DMS53 treated with DMSO at 0.1 percent for 48 hours (cell line): ENCODE measurements at regions not wholly inside any gene's neighbourhood (a gene's known extent, or its start where the extent isn't known, plus 50 kb on each side); places are given as distances from the start of the nearest gene placed in this dataset.
"Not testable (repeated sequence)": the region's sequence is repeated elsewhere in the genome, so short reads cannot be mapped to it uniquely, and the experiment has no call there.

Experiments
- DNase-seq: peaks from one replicate; lab custom pipeline; 2025; ENCODE audit not compliant: unreplicated experiment; lab: John Stamatoyannopoulos, UW

DNA sequence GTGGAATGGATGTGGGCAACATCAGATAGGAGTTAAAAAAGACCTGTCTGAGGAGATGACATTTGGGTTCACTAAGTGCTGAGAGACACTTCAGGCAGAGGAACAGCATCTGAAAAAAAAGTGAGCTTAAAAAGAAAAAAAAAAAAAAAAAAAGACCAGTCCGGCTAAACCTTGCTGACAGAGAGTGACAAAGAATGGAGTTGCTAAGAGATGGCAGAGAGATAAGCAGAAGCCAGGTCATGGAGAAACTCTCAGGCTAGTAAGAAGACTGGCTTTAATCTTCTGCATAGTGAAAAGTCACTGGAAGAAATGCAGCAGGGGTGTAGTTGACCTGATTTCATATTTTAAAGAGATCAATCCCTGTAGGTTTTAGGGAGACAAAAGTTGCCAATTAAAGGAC lies 711.1 kb upstream of the SEMA3D start:
- no peak for DNase-seq

DNA sequence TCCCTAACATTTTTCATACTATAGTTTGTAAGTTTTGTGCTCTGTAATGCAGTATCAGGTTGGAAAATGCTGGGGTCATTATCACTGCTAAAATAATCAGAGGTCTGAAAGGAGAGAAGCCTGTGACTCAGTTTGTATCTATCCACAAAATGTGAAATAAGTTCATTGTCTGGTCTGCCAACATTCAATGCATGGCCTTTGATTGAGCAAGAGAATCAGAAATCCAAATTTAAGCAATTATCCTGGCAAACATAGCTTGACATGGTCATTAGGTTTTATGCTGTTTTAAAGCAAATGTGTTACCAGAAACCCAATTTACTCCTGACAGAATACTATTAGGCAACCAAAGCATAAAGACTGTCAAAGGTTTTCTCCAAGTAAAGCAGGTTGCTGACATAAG lies 709.7 kb upstream of the SEMA3D start:
- no peak for DNase-seq

DNA sequence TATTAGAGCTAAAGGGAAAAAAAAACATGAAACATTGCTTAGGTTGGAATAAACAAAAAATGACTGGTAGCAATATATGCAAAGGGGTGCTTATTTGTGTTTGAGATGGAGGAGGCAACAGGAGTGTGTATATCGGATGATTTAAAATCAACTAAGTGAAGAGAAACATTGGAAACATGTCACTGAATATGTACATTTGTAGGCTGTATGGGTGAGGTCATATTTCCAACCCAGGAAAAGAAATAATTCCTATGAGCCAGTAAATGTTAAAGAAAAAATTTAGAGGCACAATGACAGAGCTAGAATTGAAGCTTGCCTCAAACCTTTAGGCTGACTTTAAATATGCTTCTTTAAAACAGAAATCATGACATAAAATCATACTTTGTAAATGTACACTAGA lies 709.0 kb upstream of the SEMA3D start:
- DNase-seq: no peak

DNA sequence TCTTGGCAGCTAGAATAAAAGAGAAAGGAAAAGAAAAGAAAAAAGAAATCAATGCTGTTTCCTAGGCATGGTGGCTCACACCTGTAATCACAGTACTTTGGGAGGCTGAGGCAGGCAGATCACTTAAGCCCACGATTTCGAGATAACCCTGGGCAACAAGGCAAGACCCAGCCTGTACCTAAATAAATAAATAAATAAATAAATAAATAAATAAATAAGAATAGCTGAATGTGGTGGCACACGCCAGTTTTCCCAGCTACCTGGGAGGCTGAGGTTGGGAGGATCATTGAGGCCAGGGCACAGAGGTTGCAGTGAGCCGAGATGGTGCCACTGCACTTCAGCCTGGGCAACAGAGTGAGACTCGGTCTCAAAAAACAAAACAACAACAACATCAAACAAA lies 705.0 kb upstream of the SEMA3D start:
- not testable (repeated sequence) for DNase-seq

DNA sequence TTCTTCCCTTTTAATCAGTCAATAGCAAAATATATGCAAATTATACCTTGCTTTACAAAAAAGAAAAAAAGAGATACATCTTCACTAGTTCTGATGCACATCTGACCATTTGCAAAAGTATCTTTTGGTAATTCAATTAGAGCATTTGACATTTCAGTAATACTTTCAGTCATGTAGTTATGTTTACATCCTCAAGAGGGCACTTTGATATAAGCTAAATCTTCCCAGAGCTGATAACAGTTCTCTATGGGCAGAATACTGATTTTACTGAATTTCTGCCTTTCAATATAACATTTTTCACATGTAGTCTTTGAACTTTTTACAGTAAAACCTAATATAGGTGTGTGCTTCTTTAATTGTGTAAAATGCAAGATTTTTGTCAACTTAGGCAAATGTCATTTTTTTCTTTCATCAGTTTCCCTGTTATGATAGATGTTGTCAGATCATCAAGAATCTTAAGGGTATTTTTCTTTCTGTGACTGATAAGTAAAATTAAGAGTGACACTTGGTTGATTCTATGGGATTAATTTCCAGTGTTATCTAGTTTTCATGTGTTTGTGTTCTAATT lies 703.5 kb upstream of the SEMA3D start:
- peak; percentile 86 for DNase-seq

DNA sequence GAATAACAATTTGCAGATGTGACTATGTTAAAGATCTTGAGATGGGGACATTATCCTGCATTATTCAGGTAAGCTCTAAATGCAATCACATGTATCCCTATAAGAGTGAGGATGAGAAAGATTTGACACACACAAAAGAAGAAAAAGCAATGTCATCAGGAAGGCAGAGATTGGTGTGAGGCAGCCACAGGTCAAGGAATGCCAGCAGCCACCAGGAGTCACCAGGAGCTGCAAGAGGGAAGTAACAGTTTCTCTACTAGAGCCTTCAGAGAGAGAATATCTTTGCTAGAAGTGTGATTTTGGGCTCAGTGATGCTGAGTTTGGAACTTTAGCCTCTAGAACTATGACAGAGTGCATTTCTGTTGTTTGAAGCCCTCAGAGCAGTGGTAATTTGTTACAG lies 700.3 kb upstream of the SEMA3D start:
- no peak for DNase-seq

DNA sequence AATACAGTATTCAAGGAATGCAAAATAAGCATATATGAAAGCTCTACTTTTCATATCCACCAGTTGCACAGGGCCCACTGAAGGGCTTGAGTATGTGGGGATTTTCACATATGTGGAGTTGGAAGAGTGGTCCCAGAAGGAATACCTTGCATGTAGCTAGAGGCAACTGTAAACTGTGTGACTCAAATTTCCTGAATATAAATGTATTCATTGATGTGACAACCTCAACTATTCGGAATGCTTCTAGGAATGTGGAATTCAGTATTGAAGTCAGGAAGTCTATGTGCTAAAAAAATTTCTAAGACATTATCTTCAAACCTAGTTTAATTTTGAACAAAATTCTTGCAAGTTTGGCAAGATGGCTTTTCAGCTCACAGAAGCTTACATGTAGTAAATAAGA lies 695.5 kb upstream of the SEMA3D start:
- no peak for DNase-seq

DNA sequence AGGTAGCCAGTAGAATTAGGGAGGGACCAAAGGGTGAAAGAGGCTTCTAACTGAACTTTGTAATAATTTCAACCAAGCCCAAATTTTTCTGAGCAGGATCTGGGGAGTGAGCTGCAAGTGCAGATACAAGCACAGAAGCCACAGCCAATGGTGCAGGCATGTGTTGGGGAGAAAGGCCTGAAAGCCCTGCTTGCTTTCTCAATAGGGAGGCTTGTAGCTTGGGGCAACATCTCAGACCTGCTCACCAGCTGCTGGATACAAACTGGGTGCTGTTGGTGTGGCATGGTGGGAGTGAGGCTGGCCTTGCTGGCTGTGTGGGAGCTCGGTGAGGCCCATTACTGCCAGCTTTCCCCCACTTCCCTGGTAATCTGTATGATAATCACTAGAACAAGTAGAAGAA lies 688.5 kb upstream of the SEMA3D start:
- DNase-seq: no peak

DNA sequence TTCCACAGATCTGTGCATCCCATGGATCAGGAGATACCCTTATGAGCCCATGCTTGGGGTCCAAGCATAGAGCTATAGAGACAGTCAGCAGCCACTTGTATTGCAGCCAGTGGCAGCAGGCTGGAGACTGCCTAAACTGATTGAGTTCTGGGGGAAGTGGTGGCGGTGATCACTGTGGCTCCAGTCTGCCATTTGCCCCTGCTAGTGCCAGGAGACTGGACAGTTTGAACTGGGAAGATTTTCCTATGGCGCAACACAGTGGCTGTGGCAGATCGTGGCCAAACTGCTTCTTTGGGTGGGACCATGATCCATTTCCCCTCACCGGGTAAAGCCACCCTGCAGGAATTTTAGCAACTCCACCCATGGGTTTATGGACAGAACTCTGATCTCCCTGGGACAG lies 679.7 kb upstream of the SEMA3D start:
- no peak for DNase-seq

DNA sequence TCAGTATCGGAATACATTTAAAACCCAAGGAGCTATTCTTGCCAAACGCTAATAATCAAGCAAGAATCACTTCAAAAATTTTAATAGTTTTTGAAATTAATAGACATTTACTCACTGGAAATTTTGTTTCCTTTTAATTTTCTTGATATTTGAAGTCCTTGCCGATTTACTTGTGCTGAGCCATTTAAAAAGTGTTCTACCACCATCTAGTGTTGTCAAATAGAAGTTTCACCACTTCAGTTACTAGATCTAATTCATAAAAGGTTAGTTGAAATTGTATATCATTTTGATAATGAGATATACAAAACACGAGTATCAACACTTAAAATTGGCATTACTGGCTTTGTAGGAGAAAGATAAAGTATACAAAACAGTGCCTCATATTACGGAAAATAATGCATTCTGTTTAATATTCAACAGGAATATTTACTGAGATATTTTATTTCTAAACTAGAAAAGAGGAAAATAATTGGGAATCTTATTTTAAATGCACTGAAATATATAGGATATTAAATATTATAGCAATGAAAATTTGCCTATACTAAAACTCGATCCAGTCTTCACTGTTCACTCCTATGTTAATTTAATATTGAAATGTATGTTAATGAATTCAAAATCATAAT lies 664.8 kb upstream of the SEMA3D start:
- DNase-seq: peak; percentile 43

DNA sequence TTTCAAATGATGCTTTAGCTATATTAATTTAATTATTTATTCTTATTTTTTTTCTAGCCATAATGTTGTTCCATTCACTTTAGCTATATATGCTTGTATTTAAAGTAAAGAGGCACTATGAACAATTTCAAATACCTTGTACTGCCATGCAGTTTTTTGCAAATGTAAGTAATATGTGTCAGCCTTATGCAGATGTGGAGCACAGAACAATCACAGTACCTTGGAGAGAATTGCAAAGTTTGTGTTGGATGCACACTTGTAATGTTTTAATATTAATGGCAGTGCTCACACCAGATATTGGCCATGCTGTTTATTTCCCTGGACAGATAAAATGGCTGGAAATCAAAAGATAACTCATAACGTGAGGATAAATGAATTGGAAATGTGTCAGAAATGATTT lies 663.5 kb upstream of the SEMA3D start:
- no peak for DNase-seq

DNA sequence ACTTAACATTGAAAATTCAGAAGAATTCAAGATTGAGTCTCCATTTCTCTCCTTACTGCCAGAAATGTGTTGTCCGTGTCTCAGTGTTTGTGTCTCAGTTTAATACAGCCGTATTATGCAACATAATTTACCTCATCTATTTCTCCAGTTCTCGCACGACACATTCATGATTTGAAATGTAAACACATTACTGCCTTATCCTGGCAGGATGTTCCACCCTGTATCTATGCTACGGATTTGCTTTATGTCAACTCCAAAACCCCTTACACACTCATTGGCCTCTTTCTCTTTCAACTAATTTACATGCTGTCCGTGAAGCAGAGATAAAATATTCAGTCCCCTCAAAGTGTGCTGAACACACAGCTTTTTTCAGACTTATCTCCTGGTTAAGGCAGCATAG lies 653.7 kb upstream of the SEMA3D start:
- no peak for DNase-seq

DNA sequence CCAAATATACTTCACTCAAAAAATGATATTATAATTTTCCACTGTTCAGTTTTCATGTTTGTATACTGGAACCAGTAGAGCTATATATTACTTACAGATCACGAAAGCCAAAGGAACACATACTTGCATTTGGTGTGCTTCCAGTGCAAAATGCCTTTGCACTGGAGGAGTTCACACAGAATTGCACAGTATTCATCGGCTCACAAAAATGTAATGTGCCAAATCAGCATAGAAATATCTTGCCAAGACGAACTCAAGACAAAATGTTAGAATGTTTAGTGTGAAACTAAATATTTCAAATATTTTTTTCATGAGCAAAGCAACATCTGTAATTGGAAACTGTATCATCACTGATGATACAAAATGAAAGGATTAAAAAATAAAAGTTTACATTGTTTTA lies 646.2 kb upstream of the SEMA3D start:
- no peak for DNase-seq

DNA sequence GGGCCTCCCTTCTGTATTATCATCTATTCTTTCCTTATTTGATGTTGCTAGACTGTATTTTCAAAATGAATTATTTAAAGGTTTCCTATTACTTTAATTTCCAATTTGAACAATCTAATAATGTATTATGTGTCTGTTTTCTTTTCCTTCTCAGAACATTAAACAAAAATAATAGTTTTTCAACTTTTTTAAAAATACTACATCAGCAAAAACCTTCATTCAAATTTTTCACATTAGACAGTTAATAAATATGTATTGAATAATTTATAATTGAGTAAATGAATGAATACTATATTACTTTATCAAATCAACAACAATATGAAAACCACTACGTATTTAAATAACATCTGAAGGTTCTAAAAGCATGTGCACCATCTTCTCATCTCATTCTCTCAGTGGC lies 644.1 kb upstream of the SEMA3D start:
- DNase-seq: no peak

DNA sequence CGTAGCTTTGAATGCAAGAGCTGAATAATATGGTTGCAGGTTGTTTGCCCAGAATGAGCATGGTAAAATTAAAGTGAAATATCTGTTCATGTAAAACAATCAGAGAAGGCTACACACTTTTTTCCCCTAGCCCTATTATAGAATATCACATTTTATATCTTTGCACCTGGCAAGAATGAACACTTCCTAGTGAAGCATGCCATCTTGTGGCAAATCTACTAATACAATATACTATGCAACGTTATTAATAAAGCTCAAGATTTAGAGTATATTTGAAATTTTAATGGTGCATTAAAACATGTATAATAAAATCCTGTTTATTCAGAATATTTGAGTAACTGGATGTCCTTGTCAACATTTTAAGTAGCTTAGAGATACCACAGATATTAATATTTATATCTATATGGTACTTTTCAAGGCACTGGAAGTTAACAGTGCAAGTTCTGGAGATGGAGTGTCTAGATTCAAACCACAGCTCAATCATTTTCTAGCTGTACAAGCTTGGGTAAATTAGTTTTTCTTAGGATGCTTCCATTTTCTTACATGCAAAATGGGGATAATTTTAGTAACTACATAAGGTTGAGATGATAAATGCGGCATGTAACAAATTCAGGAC lies 643.1 kb upstream of the SEMA3D start:
- peak; percentile 27 for DNase-seq

DNA sequence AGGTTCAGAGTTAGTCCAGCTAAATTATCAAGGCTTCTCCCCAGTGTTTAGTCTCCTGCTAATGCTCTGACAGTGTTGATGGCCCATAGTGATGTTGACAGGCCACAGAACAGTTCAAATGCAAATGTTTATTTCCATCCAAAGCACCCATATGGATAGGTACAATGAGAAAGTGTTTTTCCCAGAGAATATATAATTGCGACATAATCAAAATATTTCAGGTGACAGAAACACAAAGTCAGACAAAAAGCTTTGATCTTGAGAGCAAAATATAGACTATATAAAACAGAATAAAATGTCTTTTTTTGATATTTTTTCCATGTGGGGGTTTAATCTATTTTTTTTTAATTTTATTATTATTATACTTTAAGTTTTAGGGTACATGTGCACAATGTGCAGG lies 642.3 kb upstream of the SEMA3D start:
- DNase-seq: no peak

DNA sequence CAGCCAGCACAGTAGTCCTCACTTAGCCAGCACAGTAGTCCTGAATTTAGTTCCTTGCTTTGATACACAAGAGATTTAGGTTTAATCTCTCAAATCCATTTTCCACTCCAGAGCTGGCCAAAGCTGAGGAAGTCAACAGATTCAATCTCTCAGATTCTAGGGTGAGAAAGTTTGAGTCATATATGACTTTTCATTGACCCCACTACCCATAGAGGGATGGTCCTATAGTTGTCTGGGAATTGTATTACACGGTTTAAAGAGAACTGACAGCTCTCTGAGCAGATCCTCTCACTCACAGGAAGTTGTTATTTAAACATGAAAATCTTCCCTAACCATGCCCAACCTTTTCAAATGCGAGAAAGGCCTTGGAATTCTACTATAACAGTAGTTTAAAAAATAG lies 641.8 kb upstream of the SEMA3D start:
- DNase-seq: no peak

DNA sequence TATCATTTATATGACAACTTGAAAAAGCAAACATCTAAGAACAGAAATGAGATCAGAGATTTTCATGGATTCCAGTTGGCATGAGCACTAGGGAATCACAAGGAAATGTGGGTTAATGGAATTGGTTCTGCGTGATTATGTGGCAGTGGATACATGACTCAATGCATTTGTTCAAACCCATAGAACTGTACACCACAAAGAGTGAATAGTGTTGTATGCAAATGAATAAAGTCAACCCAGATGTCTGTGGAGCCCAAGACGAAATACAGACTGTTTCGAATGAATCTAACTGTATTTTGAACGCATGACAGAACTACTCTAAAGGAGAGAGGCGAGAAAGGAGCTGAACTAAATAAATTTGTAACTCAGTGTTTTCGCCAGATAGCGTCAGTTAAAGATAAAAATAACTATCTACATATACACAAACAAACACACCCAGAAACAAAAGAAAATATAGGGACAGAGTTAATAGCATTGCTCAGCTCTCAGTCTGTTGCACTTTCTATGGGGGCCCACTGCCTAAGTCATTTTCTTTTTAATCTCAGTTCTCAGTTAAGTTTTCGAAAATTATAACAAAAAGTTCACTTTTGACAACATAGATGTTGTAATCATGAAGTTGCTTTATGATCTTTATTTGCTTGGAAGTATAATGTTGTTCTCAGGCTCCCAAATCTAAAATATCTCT lies 636.7 kb upstream of the SEMA3D start:
- no peak for DNase-seq

DNA sequence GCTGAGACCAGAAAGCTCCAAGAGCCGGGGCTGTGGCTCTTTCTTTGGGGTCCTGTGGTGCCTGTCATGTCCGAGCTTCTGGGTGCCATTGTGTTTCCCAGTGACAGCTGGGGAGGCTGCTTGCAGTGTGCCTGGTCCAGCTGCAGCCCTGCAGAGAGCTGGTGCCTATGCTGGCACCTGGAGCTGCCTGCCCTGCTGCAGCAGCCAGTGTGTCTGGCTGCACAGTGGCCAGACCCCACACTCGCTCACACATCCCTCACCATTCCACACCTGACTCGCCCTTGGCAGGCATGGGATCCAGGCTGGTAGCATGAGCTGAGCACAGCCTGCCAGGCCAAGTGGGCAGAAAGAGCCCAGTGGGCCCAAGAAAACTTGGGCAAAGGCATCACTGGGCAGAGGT lies 635.1 kb upstream of the SEMA3D start:
- no peak for DNase-seq

DNA sequence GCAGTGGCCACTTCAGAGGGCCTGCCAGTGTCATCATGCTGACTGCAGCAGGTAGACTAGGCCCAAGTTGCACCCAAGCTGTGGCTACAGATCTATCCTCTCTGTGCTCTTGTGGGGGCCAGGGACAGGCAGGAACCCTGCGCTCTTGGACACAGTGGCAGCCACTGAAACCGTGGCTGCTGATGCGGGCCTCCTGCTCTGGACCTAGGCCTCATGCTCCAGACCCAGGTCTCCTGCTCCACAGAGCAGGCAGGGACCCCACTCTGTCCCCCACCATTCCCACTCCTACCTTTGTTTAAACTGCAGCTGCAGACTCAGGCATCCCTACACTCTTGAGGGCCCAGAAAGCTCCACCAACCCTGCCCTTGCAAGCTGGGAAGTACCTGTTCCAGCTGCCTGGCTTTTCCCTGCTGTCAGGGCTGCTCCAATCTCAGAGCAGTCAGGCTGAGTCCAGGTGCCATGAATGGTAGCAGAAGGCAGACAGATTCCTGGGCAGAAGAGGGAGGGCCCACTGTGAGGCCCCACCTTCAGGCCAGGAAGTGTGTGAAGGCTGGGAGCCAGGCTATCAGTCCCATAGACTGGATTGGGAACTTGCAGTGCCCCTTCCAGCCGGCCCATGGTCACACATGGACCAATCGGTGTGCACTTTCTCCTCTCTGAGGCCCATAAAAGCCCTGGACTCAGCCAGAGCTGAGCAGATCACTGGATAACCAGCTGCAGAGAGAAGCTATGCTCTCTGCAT lies 634.0 kb upstream of the SEMA3D start:
- no peak for DNase-seq

DNA sequence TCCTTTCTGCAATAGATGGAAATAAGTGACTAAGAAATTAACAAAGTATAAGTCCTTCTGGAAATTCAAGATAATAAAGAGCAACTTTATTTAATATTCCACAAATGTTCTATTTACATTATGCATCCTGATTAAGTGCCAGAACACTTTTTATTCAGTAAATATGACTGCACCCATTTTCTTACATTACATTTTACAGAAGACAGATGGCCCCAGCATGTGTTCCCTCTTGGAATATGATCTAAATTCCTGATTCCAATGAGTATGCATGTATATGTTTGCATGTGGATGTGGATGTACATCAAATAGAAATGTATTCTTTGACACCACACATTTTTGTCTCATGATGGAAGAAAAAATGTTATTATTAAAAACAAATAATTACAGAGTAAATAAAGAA lies 628.7 kb upstream of the SEMA3D start:
- DNase-seq: no peak

DNA sequence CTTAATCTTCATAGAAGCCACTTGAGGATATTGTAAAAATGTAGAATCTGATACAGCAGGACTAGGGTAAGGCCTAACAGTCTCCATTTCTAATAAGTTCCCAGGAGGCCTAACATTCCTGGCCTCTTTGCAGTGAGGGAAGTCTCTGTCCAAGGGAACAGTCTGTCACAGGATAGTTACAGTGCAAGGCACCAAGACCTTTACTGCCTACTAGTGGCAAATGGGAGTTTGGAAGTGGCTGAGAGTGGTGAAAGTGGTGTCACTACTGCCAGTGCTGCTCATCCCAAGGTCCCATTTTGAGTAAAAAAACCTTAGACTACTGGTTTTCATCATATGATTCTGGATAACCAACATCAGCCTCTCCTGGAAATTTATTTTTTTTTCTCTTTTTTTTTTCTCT lies 619.5 kb upstream of the SEMA3D start:
- no peak for DNase-seq
